ENCODE measurements at regions not wholly inside any gene's neighbourhood (a gene's known extent, or its start where the extent isn't known, plus 50 kb on each side); places are given as distances from the start of the nearest gene placed in this dataset.

DNA sequence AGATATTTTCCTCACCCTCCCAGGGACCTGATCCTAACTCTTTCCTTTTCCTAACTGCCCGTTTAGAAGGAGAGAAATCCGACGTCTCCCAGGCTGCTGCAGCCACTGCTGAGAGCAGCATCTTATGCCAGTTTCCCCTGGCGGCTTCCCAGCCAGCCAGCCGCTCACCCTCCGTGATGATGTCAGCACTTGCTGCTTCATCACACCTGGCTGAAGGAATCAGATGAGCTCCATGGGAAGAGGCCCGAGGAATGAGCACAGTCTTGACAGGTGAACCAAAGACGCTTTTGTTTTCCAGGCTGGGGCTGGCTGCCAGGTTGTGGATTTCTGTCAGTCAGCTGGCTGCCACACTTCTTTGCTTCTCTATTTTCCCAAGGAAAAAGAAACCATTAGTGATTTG is 445.1 kb upstream of the RBMS3 start:
- DNase-seq, result no peak

DNA sequence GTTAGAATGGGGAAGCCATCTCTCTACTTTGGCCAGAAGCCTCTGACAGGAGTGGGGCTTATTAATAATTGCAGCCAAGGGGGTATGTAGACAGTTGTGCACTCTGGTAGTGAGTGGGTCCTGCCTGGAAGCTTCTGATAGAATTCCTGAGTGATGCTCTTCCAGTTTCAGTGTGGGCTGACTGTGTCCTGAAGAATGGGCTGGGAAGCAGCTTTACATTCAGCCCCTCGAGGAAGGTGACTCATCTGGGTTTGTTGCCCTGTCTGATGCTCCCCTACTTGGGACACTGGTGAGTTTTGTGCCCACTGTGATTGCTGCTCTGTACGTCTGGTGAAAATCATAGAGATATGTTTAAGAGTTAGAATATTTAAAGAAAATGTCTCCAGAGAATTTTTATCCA is 444.7 kb upstream of the RBMS3 start:
- DNase-seq, result no peak

DNA sequence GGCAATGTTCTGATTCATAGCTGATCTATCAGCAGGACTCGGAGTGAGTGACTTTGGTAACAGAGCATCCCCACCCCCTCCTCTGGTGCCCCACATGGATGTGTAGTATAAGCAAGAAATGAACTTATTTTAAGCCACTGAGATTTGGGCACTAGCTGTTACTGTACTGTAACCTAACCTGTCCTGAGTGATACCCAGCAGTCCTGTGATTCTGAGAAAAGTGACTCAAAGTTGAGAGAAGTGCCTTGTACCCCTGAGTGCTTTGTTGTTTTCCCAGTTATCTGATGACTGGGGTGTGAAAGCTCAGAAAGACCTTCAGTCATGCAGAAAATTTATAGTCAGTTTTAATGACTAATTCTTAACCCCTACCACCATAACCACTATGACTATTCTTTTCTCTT is 439.9 kb upstream of the RBMS3 start:
- no peak for DNase-seq

DNA sequence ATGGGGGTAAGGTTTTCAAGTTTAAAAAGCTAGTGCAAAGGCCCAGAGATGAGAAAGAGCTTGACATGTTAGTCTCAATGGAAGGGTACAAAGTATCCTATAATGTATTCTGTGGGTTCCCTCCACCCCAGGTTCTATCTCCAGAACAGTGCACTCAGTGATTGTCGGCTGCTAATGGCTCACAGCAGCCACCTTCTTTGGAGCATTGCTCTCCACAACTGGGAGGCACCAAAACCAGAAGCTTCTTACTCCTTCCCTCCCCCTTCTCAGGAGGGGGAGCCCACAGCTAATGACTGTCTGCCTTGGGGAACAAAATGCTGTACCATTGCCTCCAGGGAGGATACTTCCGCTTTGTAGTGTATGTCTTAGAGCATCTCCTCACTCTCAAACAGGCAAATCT is 439.4 kb upstream of the RBMS3 start:
- DNase-seq, result no peak

DNA sequence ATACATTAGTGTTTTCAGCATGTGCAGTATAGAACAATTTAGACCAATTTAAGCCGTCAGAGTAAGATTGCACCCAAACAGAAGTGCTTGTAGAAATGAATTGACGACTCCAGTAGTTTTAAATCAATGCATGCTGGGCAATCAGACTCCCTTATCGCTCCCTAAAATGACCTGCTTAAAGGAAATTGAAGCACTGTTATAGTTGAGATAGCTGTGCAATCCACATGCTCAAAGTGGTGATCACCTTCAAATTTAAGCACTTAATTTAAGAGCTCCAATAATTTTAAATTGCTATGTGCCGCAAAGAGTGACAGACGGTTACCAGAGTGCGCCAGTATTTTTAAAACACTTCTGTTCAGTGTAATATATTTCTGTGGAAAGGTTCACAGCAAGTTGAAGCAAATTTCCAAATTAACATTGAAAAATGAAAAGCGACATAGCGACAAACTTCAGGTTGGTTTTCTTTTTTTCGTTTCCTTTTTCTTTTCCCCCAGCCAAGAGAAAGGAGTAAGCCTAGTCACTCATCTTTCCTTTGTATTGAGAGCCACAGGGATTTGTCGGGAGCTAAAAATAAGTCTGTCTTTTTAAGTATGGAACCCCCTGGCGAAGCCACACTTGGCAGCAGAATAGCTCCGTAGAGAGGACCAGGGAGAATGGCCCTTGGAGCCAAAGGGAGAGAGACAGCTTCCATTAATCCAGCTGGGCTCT is 436.4 kb upstream of the RBMS3 start:
- DNase-seq, result no peak

DNA sequence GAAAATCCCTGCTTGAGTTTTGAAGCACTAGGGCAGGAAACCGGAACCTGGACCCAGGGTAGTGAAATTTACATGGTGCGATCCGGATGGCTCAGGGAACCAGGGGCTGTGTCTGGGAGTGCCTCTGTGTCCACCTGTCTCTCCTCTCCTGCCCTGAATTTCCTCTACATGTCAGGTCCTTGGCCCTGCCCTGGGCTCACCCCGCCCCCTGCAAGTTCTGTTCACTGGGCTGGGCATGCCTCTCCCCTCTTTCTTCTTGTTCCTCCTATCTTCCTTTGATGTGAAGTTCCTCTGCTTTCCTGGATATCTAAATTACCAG is 435.9 kb upstream of the RBMS3 start:
- no peak for DNase-seq

DNA sequence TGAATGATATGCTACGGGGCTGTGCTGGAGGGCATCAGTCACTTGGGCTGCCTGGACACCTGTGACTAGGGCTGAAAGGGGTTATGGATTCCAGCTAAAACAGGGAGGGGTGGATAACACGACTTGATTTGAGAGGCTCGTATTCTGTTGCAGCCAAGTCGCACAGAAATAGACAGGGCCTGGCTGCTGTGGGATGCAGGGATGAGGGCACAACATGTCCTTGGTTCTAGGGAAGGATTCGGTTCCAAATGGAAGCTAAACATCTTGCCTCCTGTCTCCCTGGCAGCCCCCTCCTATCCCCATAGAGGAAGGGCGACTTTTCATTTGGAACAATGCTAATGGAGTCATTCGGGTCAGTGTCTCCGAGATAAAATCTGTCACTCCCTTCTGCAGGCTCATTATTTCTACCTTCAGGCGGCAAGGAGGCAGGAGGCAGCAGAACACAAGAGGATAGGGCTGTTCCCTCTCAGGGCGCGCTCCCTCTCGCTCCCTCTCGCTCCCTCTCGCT is 433.8 kb upstream of the RBMS3 start:
- no peak for DNase-seq

DNA sequence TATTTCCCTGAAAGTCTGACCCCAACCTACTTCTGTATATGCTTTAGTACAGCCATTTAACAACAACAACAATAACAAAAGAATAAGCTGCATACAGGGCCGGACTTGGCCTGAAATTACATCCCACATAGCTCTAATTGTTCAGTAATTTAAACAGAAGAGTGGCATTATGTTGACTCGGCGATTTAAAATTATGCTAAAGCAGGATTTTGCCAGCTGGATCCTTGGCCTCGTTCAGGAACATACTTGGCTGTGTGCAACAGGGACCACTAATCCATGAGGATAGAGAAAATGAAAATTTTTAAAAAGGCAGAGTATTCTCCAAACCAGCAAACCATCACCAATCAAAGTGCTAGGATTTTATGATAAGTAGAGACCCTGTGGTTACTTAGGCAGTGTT is 433.1 kb upstream of the RBMS3 start:
- no peak for DNase-seq

DNA sequence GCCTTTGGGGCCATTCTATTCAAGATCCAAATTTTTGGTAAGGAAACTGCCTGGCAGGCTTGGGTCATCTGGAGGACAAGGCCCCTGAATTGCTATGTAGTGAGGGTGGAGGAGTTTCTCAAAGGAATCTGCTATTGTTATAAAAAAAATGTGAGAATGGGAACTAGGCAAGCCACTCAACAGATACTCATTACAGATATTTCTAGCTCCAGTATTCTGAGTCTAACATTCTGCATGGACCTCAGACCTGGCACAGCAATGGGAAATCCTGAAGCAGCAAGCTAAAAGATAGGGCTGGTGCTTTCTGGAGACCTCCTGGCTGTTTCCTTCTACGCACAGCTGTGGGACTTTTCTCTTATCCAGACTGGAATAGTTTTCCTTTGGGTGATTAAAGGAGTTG is 430.7 kb upstream of the RBMS3 start:
- DNase-seq, result no peak

DNA sequence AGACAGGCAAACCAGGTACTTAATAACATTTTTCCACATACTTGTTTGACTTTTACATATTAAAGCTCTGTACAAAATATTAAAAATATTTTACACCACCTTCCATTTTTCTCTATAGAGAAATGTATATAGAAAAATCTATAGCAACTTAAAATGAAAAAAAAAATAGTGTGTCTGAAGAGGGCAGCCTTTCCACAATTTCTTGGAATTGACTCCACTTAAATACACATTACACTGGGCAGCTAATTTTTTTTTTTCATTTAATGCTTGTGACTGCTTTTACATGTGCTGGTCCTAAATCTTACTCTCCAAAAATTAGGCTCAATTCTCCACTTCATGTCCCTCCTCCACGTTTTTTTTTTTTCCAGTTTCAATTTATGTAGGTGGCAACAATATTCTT is 427.0 kb upstream of the RBMS3 start:
- DNase-seq, result no peak

DNA sequence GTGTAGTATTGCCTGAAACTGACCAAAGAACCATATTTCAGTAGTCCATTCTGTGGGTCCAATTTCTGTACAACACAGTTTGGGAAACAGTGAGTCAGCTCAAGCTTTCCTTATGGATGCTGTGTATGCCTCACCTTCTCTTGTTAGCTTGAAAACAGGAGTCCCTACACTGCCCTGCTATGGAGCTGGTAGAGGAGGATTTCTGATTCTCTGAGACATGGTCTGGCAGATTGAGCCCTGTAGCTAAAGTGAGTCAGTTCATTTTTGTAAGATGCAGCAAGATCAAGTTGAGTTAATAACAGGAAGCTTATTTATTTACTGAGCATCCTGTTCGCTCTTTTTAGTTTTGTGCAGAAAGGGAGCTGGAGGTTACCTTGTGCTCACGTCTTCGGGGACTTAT is 424.1 kb upstream of the RBMS3 start:
- no peak for DNase-seq

DNA sequence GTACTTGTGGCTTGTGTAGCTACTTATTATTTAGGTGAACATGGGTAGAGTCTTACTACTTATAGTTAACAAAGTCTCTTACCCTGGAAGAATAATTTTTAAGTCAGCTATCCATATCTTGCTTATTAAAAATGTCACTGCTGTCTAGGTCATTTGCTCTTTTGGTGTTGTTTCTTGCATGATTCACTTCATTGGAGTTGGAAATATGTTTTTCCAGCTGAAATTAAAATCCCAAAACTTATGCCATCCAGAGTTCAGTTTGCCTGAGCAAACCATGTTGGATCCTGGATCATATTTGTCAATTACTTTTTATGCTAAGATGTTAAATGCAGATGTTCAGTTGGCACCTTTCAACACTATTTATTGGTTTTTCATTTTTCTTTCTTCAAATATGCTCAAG is 421.0 kb upstream of the RBMS3 start:
- DNase-seq, result no peak

DNA sequence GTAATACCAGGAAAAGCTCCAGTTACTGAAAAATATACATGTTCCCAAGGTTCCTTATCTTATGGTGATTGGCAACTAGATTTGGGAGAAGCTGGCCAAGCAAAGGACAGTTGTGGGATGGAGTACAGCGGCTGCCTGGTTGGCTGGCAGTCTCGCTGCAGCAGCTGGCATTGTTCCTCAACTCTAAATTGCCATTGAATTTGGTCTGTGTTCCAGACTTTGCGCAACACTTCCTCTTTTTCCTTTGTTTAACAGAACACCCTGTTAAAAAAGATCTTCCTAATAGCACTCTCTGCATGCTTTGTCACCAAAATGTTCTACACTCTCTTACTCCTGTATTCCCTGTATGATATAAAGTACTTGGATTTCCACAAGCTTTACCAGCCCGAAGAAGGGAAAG is 420.6 kb upstream of the RBMS3 start:
- no peak for DNase-seq

DNA sequence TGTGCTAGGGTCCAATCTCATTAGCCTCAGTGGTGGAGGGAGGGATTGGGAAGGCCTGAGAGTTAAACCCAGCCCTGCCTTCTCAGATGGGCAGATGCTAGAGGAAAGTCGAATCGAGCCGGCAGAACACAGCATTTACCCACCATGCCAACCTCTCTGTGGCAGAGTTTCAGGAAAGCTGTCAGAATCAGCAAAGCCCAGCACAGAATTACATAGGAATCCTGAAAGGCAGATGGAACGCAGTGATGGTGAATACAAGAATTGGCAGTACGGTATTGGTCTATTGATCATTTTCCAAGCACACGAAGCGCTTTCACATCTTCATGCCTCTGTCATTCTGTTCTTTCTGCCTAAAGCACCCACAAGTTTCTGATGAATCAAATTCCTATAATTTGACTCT is 417.7 kb upstream of the RBMS3 start:
- no peak for DNase-seq

DNA sequence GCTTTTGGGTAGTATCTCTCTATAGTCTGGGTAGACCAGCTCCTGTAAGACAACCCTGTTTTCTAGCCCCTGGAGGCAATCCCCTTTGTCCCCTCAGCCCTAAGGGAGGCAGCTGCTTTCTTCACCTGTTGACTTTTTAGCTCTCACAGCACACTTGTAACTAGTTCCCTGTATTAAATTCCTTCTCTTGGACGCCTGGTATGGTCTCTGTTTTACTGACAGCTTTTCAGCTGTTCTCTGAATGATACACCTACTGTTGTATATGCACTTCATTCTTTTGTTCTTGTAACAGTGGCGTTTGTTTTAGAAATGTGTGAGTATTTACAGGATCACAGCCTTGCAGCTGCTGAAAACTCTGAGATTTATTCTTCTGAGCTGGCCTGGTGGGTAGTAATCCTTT is 413.0 kb upstream of the RBMS3 start:
- DNase-seq, result no peak

DNA sequence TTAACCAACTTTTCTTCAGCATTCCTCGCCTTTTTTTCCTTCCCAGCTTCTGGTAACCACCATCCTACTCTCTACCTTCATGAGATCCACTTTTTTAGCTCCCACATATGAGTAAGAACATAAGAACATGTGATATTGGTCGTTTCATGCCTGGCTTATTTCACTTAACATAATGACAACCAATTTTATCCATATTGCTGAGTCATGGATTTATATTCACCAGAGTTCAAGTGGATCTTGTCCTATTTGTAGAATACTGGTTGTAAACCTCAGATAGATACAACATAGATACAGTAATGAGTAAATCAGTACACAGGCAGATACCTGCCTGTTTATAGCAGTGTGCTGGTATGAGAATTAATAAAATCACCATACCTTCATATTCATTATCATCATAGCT is 412.0 kb upstream of the RBMS3 start:
- no peak for DNase-seq

DNA sequence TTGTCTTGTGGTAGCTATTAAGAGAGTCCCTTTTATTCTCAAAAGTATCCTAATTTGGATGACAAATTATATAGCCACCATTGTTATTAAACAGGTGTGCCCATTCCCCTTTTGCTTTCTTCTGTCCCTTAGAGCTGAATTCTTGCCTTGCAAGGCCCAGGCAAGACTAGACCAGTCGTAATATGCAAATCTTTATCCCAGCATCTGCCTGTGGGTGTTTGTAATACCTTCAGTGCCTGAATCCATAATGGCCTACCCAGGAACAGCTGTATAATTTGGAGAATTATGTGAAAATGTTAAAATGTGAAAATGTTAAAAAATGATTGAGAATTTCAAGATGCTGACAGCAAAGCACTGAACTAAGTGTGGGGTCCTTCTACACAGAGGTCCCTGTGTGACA is 403.0 kb upstream of the RBMS3 start:
- DNase-seq, result no peak

DNA sequence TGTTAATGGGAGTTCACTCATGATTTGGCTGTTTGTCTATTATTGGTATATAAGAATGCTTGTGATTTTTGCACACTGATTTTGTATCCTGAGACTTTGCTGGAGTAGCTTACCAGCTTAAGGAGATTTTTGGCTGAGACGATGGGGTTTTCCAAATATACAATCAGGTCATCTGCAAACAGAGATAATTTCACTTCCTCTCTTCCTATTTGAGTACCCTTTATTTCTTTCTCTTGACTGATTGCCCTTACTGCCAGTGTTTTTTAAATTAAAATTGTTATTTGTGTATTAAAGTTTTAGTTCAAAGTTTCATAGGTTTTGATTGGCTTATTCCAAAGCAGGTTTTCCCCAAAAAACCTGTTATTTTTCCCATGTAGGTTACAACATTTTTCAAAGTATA is 390.5 kb upstream of the RBMS3 start:
- DNase-seq, result no peak

DNA sequence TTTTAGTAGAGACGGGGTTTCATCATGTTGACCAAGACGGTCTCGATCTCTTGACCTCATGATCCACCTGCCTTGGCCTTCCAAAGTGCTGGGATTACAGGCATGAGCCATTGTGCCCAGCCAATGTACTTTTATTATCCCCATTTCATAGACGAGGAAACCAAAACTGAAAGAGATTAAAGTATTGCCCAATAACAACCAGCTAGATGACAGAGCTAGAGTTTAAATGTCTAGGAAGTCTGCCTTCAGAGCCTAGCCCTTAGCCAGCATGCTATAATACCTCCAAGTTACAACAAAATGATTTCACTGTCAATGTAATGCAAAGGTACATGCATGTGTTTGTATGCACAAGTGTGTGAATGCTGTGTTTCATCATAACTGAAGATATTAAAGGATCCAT is 389.4 kb upstream of the RBMS3 start:
- no peak for DNase-seq

DNA sequence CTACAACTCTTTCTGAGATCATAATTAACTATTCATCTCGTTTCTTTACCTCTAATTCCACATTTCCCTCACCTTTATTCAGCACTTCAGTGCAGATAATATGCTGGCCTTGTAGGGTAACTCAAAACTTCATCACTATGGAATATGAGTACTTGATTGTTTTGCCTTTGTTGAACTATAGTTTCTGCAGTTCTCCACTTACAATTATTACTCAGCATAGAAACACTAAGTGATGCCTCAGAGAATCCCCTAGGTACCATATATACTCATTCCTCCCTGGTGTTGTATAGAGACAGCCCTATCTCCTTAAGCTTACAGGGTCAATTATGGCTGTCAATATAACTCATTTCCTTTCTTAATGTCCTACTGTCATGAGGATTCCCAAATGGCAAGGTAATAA is 380.6 kb upstream of the RBMS3 start:
- no peak for DNase-seq

DNA sequence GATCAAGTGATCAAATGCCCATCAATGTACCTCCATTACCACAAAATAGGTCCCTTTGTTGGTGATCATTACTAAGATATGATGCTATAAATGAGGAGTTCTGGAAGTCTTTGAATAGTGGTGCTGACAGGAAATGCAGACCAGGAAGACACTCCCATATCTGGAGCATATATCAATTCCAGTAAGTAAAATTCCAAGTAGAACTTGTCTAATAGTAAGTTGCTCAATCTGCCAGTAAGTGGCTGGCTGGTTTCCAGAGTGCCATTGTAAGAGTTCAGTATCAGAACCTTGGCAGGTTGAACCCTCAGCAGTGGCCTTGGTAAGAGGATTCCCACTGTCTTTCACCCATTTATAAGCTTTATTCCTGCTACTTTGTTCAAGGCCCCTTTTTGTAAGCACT is 379.9 kb upstream of the RBMS3 start:
- no peak for DNase-seq

DNA sequence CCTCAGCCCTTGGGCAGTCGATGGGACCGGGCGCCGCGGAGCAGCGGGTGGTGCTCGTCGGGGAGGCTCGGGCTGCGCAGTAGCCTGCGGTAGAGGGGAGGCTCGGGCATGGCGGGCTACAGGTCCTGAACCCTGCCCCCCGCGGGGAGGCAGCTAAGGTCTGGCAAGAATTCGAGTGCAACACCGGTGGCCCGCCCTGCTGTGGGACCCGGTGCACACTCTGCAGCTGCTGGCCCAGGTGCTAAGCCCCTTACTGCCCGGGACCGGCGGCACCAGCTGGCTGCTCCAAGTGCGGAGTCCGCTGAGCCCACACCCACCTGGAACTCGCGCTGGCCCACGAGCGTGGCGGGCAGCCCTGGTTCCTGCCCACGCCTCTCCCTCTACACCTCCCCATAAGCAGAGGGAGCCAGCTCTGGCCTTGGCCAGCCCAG is 377.7 kb upstream of the RBMS3 start:
- no peak for DNase-seq

DNA sequence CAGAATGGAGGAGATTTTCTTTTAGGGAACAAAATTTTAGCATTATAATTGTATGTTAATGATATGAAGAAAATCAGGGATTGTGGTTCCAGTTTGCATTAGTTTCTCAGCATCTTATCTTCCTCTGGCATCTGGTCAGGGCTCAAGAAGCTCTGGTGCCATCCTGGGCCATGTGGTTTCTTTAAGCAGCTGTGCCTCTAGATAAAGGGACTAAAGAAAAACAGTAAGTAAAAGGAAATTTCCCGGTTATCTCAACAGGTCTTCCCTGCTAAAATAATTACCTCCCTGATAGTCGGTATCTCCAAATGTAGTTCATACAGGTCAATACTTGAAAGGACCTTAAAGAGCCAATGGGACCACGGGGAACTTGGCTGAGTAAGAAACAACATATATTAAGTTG is 375.1 kb upstream of the RBMS3 start:
- no peak for DNase-seq

DNA sequence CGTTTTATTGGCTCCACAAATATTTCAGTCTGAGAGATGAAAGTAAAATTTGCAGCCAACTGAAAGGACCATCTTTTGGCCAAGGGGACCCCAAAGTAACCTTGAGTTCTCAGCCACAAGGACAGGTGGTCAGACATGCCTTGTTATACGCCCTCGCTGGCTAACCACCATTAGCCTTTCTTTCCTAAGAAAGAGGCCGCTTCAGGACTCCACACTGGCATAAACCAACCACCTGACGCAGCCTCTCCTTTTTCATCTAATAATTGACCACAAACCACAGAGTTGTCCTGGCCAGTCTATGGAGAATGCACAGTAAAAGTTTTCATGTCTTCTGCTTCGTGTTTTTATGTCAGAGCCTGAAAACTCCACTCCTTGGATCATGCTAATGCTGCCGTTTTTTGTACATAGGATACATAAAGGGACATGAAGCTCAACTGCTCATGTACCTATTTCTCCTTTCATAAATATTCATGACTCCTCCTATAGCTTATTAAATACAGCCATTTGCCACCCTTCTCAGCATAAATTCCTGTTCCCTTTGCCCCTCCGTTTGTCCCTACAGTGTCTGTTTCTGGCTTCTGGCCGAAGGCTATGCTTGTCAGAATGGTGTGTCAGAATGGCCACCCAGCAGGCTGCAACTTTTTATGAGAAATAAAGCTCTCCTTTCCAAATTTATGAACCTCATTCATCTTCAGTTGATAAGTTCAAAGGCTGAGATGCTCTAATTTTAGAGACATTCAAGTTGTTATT is 374.1 kb upstream of the RBMS3 start:
- DNase-seq, result no peak

DNA sequence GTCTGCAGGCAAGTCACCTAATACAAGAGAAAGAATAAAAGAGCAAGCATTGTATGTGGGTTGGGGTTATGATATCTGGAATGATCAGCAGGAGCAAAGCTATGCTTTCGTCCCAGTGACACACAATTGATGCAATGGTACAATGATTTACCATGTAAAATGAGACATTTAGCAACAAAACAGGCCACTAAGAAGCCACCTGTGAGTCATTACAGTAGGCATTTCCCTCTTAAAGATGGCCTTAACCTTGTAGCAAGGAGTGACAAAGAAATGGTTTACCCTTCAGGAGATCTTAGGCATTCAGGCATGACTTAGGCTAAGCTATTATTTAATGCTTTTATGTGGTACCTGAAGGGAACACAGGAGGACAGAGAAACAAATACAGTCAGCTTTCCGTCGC is 373.3 kb upstream of the RBMS3 start:
- DNase-seq, result no peak
